Uterus (tissue), 3 donors: ENCODE measurements at regions not wholly inside any gene's neighbourhood (a gene's known extent, or its start where the extent isn't known, plus 50 kb on each side); places are given as distances from the start of the nearest gene placed in this dataset.
A peak's percentile ranks its signal among the peaks of the same experiment; 100 is the strongest.

ENCODE experiments used
- DNase-seq, 2 donors: peaks; one replicate each; pipeline ENCODE4 v3.0.0-alpha.2; 2019 to 2020
- H3K27ac ChIP-seq, 2 donors: fragments of 200-600 bp; sonication (generic); 1 replicate in 1 of 2; 2 replicates in 1 of 2; pipeline ENCODE4 v1.5.1; 2016 to 2018
- H3K27me3 ChIP-seq, 2 donors: fragments of 200-600 bp; sonication (generic); one replicate each; pipeline ENCODE4 v1.5.1; 2018 to 2019; ENCODE audit warnings: control low read depth in 1 of 2
- H3K36me3 ChIP-seq, 2 donors: fragments of 200-600 bp; sonication (generic); one replicate each; pipeline ENCODE4 v1.5.1; 2019; ENCODE audit warnings: control low read depth in 1 of 2
- H3K4me1 ChIP-seq, 2 donors: fragments of 200-600 bp; sonication (generic); one replicate each; pipeline ENCODE4 v1.5.1; 2018 to 2019; ENCODE audit warnings: control low read depth in 1 of 2
- H3K4me3 ChIP-seq, 2 donors: fragments of 200-600 bp; sonication (generic); 1 replicate in 1 of 2; 2 replicates in 1 of 2; pipeline ENCODE4 v1.5.1; 2018 to 2019; ENCODE audit warnings: mild to moderate bottlenecking in 1 of 2
- H3K9me3 ChIP-seq, 2 donors: fragments of 200-600 bp; sonication (generic); one replicate each; pipeline ENCODE4 v1.5.1; 2019; ENCODE audit warnings: control low read depth in 1 of 2
- CTCF ChIP-seq, 4 experiments: fragments of 200-600 bp in 2 of 4; fragments of 450-650 bp in 2 of 4; sonication (generic) in 2 of 4; IDR thresholded peaks; one replicate each; pipeline ENCODE4 v1.5.1; 2016 to 2019; ENCODE audit warnings: antibody characterized with exemption in 4 of 4, mild to moderate bottlenecking in 2 of 4, moderate library complexity in 1 of 4
- POLR2A ChIP-seq, 2 donors: fragments of 450-650 bp; IDR thresholded peaks; one replicate each; pipeline ENCODE4 v1.6.1; 2016; ENCODE audit warnings: antibody characterized with exemption in 2 of 2, mild to moderate bottlenecking in 1 of 2, moderate library complexity in 1 of 2
- intact Hi-C: fragments of 100-400 bp; cut with DNase I; formaldehyde crosslinking; loops from one replicate; pipeline ENCODE4 v1.15.1; 2023; ENCODE audit warnings: low total_unique reads
- donor health status: DM: yes; HTN: yes; CAD: no.

GRCh38 chr3:59609657-59610348 is 560.0 kb upstream of the CFAP20DC start:
- peak in 1 of 2 donors; percentile 16 for DNase-seq
- no peaks in the 10 kb centered on the region for H3K4me1 ChIP-seq
- TF ChIP-seq POLR2A (IDR thresholded peaks at IDR 0.05) (no peak), CTCF (IDR thresholded peaks at IDR 0.05) (no peak)
- no peak overlapping the region for H3K4me3 ChIP-seq
- no peaks in the 10 kb centered on the region for H3K9me3 ChIP-seq
- no peak overlapping the region for H3K27ac ChIP-seq
- no peaks in the 10 kb centered on the region for H3K27me3 ChIP-seq
- no peaks in the 10 kb centered on the region for H3K36me3 ChIP-seq
- intact Hi-C loops: no loop called here

- Histone ChIP-seq H3K4me3 (no peak overlapping the region), H3K36me3 (no peaks in the 10 kb centered on the region), H3K9me3 (no peaks in the 10 kb centered on the region), H3K27ac (no peak overlapping the region), H3K27me3 (no peaks in the 10 kb centered on the region), H3K4me1 (no peaks in the 10 kb centered on the region)
- intact Hi-C loops: no loop called here
- TF ChIP-seq POLR2A (IDR thresholded peaks at IDR 0.05): no peak
- no peak for TF ChIP-seq CTCF (IDR thresholded peaks at IDR 0.05)
- DNase-seq: no peak
Observed at GRCh38 chr3:59608356-59608755, 558.5 kb upstream of the CFAP20DC start.

- no peaks in the 10 kb centered on the region for H3K36me3 ChIP-seq
- H3K27me3 ChIP-seq: no peaks in the 10 kb centered on the region
- no peak overlapping the region for H3K4me3 ChIP-seq
- intact Hi-C loops: no loop called here
- no peaks in the 10 kb centered on the region for H3K9me3 ChIP-seq
- no peak for TF ChIP-seq POLR2A (IDR thresholded peaks at IDR 0.05)
- TF ChIP-seq CTCF (IDR thresholded peaks at IDR 0.05): no peak
- no peaks in the 10 kb centered on the region for H3K4me1 ChIP-seq
- no peak overlapping the region for H3K27ac ChIP-seq
- no peak for DNase-seq
Observed at GRCh38 chr3:59607656-59608055, 557.8 kb upstream of the CFAP20DC start.

GRCh38 chr3:59606638-59607266 is 556.9 kb upstream of the CFAP20DC start:
- Histone ChIP-seq H3K4me3 (no peak overlapping the region), H3K4me1 (no peaks in the 10 kb centered on the region), H3K9me3 (no peaks in the 10 kb centered on the region), H3K27me3 (no peaks in the 10 kb centered on the region), H3K27ac (no peak overlapping the region), H3K36me3 (no peaks in the 10 kb centered on the region)
- no peak for TF ChIP-seq CTCF (IDR thresholded peaks at IDR 0.05)
- intact Hi-C loops: no loop called here
- DNase-seq: no peak

- no peak for DNase-seq
- Histone ChIP-seq H3K27me3 (no peaks in the 10 kb centered on the region), H3K27ac (no peak overlapping the region), H3K4me1 (no peaks in the 10 kb centered on the region), H3K4me3 (no peak overlapping the region), H3K9me3 (no peaks in the 10 kb centered on the region), H3K36me3 (no peaks in the 10 kb centered on the region)
- intact Hi-C loops: no loop called here
- no peak for TF ChIP-seq POLR2A (IDR thresholded peaks at IDR 0.05)
- no peak for TF ChIP-seq CTCF (IDR thresholded peaks at IDR 0.05)
Observed at GRCh38 chr3:59605944-59606534, 556.2 kb upstream of the CFAP20DC start.
